ENCODE measurements at regions not wholly inside any gene's neighbourhood (a gene's known extent, or its start where the extent isn't known, plus 50 kb on each side); places are given as distances from the start of the nearest gene placed in this dataset.
"Not testable (repeated sequence)": the region's sequence is repeated elsewhere in the genome, so short reads cannot be mapped to it uniquely, and the experiment has no call there.

DNA sequence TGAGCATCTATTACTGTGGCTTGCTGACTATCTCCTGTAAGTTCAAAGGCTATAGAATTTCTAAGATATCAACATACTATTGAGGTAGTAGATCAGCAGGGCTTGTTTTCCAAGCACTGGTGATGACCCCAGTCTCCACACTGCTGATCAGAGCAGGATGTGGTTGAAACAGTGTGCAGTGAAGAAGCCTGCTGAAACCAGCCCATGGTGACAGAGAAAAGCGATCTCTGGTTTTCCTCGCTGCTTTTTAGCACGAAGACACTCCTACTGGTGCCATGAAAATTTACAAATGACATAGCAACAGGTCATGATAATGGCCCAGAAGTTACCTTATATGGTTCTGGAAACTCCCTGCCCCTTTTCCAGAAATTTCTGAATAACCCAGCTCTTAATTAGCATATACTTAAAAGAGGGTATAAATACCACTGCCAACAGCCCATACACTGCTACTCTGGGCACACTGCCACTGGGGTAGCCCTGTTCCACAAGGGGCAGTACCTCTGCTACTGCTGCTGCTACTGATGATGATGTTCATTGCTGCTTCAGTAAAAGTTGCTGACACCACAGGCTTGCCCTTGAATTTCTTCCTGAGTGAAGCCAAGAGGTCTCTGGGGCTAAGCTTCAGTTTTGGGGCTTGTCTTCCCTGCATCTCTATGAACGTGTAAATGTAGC, 1689.5 kb upstream of the PCDH10 start:
- no peak for DNase-seq (ENCODE audit: low spot score)

DNA sequence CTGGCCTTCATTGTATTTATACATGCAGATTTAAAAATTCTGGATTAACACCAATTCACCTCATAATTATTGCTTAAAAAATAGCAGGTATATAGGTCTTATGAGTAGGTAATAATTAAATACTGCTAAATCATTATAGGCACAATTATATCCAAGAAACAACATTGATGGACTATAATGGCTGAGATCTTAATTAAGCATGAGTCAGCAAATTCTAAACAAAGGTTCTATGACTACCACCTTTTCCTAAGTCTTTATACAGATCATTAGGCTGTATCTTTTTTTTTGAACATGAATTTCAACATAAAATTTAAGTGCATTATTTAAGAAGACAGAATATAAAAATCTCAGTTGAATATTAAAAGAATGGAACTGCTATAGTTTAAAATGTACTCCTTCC, 1678.7 kb upstream of the PCDH10 start:
- DNase-seq (ENCODE audit: low spot score) = no peak

DNA sequence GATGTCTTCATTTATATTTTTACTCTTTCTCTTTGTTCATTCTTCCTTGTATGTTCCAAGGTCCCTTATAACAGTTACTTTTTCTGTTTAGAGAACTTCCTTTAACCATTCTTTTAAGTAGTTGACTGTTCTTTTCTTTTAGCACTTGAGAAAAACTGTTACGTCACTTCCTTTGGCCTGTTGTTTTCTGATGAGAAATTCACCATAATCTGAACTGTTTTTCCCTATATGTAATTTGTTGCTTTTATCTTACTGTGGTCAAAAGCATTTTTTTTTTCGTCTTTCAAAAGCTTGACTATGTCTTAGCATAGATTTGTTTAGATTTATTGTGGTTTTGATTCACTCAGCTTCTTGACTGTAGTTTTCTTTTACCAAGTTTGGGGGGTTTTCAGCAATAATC, 1660.3 kb upstream of the PCDH10 start:
- DNase-seq (ENCODE audit: low spot score) = no peak

DNA sequence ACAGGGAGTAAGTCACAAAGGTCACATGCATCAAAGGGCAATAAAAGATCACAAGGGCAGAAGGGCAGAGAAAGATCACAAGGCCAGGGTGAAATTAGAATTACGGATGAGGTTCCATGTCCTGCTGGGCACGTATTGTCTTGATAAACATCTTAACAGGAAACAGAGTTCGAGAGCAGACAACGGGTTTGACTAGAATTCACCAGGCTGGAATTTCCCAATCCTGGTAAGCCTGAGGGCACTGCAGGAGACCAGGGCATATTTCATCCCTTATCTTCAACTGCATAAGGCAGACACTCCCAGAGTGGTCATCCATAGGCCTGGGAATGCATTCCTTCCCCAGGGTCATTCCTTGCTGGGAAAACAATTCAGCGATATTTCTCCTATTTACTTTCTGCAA, 1652.9 kb upstream of the PCDH10 start:
- not testable (repeated sequence) for DNase-seq (ENCODE audit: low spot score)

DNA sequence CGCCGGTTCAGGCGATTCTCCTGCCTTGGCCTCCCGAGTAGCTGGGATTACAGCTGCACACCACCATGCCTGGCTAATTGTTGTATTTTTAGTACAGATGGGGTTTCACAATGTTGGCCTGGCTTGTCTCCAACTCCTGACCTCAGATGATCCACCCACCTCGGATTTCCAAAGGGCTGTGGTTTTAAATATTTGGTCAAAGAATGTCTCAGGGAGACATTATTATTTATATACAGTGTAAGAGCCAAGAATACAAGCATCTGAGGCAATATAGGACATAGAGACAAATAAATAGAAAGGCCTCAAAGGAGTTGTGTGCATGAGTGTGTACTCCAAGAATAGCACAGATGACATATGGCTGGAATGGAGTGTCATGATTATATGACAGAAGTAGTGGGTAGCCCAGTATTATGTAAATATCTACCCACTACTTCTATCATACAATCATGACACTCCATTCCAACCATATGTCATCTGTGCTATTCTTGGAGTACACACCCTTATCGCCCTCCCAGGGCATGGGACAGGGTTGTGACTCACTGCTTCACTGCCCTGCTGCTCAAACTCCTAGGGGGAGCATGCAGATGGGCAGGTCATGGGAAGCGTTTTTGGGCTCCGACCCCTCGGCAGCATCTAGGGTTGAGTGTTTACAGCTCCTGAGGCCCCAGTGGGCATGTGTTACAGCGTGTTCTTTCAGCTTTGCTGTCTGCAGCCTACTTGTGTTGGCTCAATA, 1649.8 kb upstream of the PCDH10 start:
- peak; percentile 54 for DNase-seq (ENCODE audit: low spot score)

DNA sequence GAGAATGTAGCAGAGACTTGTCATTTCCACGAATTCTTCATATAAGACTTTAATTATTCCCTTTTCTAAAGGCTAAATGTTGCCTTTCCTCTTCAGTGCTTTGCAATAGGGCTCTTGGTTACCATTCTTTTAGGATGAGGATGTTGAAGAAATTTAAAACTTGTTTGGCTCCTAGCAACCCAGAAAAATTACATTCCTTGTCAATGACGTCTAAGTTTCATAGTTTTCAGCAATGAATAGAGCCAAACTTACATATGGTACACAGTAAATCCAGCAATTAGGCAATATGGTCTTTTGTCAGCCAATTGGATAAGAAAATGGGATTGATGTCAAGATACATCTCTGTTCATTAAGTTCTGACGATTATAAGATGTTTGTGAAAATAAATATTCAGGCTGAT, 1639.6 kb upstream of the PCDH10 start:
- DNase-seq (ENCODE audit: low spot score) = no peak

DNA sequence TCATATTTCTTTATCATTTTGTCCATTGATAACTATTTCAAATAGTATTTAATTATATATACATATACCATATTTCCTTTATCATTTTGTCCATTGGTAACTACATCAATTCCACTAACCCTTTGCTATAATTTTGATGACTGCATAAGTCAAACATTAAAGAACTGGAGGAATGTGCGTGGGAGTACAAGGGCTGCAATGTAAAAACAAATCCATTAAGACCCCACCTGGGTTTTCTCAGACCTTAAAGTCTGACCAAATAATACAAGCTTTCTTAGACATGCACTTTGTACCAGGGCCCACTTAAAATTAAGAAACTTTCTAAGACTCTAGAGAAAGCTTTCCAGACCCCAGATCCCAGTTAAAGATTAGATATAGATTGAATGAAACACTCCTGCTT, 1622.4 kb upstream of the PCDH10 start:
- no peak for DNase-seq (ENCODE audit: low spot score)

DNA sequence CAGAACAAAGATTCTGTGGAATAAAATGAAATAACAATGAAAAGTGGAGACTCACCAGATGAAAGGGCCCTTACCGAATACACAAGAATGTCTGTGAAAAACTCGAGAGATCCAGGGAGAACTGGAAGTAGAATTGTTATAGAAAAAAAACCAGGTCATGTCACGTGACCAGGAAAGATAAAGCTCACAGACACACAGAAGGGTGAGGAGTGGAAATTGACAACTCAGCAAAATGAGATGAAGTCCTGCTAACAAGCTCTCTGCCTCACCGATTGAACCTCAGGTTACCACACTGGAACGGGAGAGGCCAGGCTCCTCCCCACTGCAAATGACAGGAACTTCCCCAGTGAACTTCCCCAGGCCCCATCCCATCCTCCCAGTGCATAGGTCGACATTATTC, 1618.0 kb upstream of the PCDH10 start:
- no peak for DNase-seq (ENCODE audit: low spot score)

DNA sequence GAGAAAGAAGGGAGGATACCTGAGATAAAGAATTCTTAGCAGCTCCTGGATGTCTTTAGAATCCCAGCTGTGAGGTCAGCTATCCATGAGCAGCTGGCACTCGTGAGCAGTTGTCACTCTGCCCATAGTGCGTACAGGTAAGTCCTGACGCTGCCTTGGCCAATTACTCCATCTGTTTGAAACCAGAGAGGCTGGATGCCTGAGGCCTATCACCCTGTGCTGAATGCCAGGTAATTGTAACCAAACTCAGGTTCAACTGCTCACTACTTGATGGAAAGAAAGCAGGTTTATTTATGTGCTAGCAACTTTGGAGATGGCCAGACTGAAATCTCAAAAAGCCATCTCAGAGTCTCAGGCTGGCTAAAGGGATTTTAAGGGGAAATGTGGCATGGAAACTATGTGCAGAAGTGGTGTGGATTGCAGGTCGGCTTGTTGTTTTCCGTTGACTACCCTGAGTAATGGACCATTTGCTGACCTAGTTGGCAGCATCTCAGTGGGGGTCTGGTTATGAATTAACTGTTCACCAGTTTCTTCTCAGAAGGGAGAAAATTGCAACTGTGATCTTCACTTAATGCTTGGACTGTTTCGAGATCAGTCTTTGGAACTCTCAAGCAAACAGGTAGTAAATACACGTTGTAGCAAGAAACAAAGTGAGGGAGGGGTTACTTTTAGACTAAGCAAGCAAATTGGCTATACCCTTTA, 1614.0 kb upstream of the PCDH10 start:
- DNase-seq (ENCODE audit: low spot score) = peak; percentile 58

DNA sequence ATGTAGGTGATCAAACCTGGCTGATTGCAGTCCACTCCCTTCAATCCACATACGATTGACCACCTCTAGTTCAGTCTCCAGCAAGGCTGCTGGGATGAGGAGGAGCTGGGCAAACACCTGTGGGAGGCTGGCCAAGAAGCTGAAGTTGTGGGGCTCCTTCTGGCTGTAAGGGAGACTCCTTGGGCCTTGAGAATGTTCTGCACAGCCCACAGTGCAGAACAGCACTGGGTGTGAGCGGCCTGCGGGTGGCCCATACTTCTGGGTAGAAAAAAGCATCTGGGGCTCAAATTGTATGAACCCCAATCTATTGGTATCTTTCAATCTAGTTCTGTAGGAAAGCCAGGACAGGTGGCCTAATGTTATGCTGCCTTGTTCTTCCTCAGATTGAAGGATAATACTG, 1608.8 kb upstream of the PCDH10 start:
- no peak for DNase-seq (ENCODE audit: low spot score)

DNA sequence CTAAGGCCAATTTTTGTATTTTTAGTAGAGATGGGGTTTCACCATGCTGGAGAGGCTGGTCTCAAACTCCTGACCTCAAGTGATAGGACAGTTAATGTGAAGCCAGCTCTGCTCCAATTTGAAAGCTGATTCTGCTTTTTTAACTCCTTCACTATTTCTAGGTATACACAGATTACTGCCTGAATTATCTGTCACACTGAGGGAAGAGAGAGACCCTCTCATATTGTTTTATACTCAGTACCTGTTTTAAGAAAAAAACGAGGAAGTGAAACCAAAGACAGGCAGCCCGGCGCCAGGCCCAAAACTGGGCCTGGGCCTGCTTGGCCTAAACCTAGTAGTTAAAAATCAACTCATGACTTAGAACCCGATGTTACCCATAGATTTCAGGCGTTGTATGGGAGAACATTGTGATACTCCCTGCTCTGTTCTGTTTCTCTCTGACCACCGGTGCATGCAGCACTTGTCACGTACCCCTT, 1601.5 kb upstream of the PCDH10 start:
- DNase-seq (ENCODE audit: low spot score) = peak; percentile 20

DNA sequence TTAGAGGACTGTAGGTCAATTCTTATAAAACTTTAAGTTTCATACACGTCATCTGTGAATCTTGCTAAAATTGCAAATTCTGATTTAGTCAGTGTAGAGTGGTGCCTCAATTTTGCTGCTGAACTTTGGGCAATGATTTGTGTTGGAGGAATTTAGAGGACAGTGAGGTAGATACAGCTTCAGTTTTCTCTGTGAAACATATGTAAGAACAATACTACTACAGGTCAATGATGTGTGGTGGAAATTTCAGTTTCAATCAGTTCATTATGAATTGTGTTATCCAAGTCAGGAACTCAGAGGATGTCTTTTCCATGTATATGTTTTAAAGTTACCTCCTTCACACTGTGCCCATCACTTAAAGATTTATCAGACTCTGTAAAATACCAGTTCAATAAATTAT, 1597.8 kb upstream of the PCDH10 start:
- no peak for DNase-seq (ENCODE audit: low spot score)

DNA sequence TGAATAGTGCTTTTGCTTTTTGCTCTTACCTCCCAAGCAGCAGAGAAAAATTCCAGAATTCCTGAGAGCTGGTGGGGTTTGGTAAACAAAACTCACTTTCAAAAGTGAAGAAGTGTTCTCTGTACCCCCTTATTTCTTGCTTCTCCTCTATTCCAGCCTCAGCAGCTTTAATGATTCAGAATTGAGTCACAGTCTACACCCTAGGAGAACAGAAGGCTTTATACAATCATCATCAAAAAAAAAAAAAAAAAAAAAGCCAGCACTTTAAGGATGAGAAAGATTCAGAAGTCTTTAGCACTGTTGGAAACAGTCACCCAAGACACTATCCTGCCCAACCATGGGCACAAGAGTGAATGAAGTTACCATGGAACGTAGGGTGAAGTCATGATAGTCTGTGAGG, 1583.1 kb upstream of the PCDH10 start:
- peak; percentile 5 for DNase-seq (ENCODE audit: low spot score)

DNA sequence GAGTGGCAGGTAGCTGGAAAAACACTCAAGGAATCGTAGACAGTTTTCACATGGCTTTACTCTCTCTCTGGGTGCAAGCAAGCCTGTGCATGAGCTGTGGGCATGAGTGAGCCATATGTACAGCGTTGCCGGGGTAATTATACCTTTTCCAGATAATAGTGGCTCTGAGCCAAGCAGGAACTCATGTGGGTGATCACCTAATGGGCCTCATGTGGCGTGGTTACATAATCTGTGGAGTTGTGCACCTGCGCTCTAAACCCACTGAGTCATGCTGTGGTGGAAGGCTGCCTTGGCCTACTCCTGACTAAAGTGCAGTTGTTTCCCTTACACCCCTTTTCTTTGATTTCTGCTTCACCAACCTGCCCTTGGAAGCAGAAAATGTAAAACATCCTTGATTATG, 1564.5 kb upstream of the PCDH10 start:
- DNase-seq (ENCODE audit: low spot score) = peak; percentile 47

DNA sequence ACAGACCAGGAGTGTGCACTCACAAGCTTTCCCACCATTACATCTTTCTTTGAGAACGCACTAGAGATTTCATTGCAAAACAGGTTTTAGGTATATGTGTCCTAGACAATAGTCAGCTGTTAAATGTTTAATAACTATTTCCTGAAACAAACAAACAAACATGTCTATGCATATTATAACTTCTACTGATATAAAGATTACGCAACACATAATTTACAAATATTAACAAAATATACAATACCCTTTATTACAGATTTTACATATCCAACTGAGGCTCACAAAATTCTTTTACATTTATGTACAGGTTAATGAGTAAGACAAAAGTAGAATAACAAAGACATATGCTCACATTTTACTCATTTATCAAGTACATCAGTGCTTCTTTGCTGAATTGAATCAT, 1554.0 kb upstream of the PCDH10 start:
- no peak for DNase-seq (ENCODE audit: low spot score)

DNA sequence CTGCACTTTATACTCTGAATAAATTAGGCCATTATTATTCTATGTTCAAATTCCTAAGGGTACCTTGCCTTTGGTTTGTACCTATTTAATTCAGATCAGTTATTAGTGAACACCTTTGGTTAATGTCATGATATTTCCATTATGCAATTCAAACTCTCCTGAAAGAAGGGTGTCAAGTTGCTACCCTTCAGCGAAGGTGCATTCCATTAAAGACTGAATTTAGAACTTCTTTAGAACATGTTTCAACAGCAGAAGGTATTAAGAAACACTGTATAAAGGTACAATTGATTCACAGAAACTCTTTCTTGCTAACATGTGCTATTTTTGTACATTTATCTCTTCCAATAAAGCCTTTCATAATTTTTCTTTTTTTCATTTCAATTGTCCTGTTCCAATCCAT, 1545.4 kb upstream of the PCDH10 start:
- no peak for DNase-seq (ENCODE audit: low spot score)

DNA sequence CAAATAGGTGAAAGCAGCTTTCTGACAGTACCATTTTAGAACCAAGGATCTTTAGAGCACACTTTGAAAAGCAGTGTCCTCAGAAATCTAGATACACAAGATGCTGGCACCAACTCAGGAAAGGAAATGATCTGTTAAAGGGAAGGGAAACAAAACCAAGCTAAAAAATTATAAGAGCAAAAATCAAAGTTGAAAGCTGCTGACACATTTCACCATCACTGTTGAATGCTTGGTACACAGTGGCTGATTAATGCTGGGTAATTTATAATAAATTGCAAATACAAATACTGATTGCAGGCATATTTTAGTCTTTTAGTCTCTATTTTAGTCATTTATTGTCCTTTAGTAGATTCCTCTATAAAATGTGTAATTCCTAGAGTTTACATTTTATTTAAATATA, 1540.1 kb upstream of the PCDH10 start:
- no peak for DNase-seq (ENCODE audit: low spot score)

DNA sequence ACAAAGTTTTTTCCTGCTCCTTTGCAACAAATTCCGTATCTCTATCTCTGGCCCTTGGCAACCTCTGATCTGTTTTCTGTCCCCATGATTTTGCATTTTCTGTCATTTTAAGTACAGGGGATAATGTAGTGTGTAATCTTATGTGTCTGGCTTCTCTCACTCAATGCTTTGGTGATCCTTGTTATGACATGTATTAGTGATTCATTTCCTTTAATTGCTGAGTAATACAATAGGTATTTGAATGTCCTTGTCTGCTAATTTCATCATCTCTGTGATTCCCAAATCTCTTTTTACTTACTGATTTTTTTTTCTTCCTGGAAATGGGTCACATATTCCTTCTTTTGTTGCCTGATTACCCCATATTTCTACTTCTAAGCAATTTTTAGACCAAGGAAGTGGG, 1538.6 kb upstream of the PCDH10 start:
- peak; percentile 77 for DNase-seq (ENCODE audit: low spot score)

DNA sequence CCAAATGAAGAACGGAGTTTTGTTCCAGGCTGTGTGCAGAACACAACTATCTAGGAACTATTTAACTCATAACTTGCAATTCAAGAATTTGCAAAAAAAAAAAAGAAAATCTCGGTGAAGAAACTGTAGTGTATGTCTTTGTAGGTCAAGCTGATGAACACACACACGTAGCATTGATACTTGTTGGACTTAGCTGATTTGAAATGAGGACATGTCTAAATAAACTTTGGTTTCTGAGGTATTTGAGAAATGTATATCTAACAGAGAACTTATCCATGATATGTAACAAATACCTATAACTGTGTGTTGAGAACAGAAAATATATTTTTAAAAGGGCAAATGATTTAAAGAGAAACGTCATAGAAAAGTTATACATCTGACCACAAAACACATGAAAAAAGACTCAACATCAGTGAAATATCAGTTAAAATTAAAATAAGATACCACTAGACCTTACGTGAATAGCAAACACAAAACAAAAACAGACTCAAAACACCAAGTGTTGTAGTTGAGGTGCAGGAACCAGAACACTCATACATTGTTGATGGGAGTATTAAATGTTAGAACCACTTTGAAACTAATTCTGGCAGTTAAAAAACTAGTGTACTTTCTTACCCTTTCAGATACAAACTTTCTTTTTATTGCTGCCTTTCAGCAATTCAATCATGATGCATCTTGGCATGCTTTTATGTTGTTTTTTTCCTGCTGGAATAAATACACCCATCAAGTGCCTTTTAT, 1535.8 kb upstream of the PCDH10 start:
- DNase-seq (ENCODE audit: low spot score) = no peak

DNA sequence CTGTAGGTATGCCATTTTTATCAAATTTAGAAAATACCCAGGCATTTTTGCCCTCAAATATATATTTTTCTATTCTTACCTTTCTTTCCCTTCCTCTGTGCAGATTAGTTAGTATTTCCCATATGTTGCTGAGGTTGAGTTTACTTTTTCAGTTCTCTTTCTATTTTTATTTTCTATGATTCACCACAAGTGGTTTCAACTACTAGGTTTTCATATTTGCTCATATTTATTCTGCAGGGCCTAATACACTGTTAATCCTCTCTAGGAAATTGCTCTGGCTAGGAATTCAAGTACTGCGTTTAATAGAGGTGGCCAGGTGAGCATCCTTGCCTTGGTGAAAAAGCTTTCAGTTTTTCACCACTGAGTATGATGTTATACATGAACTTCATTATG, 1535.3 kb upstream of the PCDH10 start:
- DNase-seq (ENCODE audit: low spot score) = no peak

DNA sequence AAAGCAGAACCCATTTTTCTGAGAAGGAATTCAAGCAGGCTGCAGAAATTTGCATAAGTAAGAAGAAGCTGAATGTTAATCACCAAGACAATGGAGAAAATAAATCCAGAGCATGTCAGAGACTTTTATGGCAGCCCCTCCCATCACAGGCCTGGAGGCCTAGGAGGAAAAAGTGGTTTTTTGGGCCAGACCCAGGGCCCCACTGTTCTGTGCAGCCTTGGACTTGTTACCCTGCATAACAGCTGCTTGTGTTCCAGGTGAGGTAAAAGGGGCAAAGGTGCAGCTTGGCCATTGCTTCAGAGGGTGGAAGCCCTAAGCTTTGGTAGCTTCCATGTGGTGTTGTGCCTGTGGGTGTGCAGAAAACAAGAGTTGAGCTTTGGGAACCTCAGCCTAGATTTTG, 1516.2 kb upstream of the PCDH10 start:
- DNase-seq (ENCODE audit: low spot score) = no peak

DNA sequence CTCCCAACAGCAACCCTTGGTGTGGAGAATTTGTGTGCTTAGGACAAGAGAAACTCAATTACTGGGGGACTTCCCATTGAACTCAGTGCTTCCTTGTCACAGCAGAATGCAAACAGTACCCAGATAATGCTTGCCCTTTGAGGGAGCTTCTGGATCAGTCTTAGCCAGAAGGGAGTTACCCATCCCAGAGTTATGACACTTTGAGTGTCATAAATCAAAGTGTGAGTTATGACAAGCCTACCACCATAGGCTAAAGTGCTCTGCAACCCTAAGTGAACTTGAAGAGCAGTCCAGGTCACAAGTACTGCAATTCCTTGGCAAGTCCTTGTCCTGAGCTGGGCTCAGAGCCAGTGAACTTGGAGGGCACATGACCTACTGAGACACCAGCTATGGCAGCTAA, 1513.9 kb upstream of the PCDH10 start:
- DNase-seq (ENCODE audit: low spot score) = no peak

DNA sequence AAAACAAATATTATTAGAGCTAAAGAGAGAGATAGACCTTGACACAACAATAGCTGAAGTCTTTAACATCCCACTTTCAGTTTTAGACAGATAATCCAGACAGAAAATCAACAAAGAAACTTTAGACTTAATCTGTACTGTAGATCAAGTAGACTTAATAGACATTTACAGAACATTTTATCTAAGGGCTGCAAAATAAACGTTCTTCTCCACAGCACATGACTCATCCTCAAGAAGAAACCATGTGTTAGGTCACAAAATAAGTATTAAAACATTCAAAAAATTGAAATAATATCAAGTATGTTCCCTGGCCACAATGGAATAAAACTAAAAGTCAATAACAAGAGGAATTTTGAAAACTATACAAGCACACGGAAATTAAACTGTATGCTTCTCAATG, 1510.3 kb upstream of the PCDH10 start:
- no peak for DNase-seq (ENCODE audit: low spot score)
